ENCODE measurements at regions not wholly inside any gene's neighbourhood (a gene's known extent, or its start where the extent isn't known, plus 50 kb on each side); places are given as distances from the start of the nearest gene placed in this dataset.
"Not testable (repeated sequence)": the region's sequence is repeated elsewhere in the genome, so short reads cannot be mapped to it uniquely, and the experiment has no call there.

- DNase-seq (no peak), ATAC-seq (no peak)
- H3K4me3 Mint-ChIP-seq = no peak overlapping the region
- no peaks in the 10 kb centered on the region for H3K36me3 Mint-ChIP-seq (ENCODE audit: insufficient read depth)
- H3K27me3 Mint-ChIP-seq (ENCODE audit: low read depth) = peaks cover 11% of the 10 kb centered on the region
- H3K4me1 Mint-ChIP-seq (ENCODE audit: low read depth) = no peaks in the 10 kb centered on the region
- H3K9me3 Mint-ChIP-seq = no peaks in the 10 kb centered on the region
Observed at GRCh38 chr6:145075425-145075824, 659.9 kb downstream of the EPM2A start.

DNA sequence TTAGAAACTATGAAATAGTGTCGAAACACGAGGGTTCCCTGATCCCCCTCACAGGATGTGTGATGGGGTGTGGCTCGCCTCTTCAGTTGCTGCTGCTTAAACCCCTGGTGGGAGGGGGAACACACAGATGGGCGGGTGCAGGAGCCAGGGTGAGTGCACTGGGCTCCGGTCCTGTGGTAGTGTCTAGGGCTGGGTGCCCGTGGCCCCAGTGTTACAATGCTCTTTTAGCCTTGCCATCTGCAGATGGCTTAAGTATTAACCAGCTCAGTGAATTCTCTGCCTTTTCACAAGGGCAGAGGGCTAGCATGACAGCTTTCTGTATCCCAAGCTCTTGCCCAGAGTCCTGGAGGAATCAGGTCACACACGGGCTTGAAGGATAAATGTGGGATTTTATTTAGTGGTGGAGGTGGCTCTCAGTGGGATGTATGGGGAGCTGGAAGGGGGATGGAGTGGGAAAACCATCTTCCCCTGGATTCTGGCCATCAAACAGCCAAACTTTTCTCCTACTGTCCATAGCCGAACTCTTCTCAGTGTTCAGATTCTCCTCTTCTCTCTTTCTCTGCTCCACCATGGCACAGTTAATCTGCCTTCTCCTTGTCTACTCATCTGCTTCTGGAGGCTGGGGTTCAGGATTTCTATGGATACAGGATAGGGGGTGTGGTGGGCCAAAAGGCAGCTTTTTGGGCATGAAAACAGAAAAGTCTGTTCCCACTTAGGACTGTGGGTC, 659.0 kb downstream of the EPM2A start:
- no peak for DNase-seq
- no peak for ATAC-seq
- Mint-ChIP-seq H3K36me3 (ENCODE audit: insufficient read depth) (no peaks in the 10 kb centered on the region), H3K4me1 (ENCODE audit: low read depth) (no peaks in the 10 kb centered on the region), H3K9me3 (no peaks in the 10 kb centered on the region), H3K27me3 (ENCODE audit: low read depth) (peaks cover 10% of the 10 kb centered on the region), H3K4me3 (no peak overlapping the region)

- DNase-seq (no peak), ATAC-seq (no peak)
- peaks cover 5% of the 10 kb centered on the region for H3K27me3 Mint-ChIP-seq (ENCODE audit: low read depth)
- no peak overlapping the region for H3K4me3 Mint-ChIP-seq
- H3K4me1 Mint-ChIP-seq (ENCODE audit: low read depth) = no peaks in the 10 kb centered on the region
- no peaks in the 10 kb centered on the region for H3K36me3 Mint-ChIP-seq (ENCODE audit: insufficient read depth)
- no peaks in the 10 kb centered on the region for H3K9me3 Mint-ChIP-seq
Observed at GRCh38 chr6:145077382-145077781, 657.9 kb downstream of the EPM2A start.

DNA sequence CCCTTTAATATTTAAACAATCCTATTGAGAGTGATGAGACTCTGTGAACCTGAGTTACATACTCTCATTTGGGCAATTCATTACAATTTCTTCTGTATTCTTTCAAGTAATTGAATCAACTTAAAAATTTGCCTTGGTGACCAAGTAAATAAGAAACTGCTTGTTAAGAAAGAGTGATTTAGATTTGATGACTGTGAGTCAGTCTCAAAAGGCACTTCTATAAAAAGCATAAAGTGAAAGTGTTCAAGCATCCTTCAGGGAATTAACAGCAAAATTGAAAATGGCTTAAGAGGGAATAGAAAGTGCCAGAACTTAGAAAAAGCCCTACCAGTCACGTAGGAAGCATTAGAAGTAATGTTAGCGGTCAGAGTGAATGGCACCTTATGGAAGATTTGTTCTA, 654.7 kb downstream of the EPM2A start:
- Mint-ChIP-seq H3K27me3 (ENCODE audit: low read depth) (peaks cover 5% of the 10 kb centered on the region), H3K9me3 (no peaks in the 10 kb centered on the region), H3K4me1 (ENCODE audit: low read depth) (no peaks in the 10 kb centered on the region), H3K36me3 (ENCODE audit: insufficient read depth) (no peaks in the 10 kb centered on the region), H3K4me3 (no peak overlapping the region)
- DNase-seq = no peak
- ATAC-seq = no peak

- H3K4me3 Mint-ChIP-seq = no peak overlapping the region
- H3K4me1 Mint-ChIP-seq (ENCODE audit: low read depth) = no peaks in the 10 kb centered on the region
- DNase-seq = no peak
- H3K36me3 Mint-ChIP-seq (ENCODE audit: insufficient read depth) = no peaks in the 10 kb centered on the region
- no peaks in the 10 kb centered on the region for H3K9me3 Mint-ChIP-seq
- ATAC-seq = no peak
- H3K27me3 Mint-ChIP-seq (ENCODE audit: low read depth) = peaks cover 2% of the 10 kb centered on the region
Observed at GRCh38 chr6:145081677-145082076, 653.6 kb downstream of the EPM2A start.

DNA sequence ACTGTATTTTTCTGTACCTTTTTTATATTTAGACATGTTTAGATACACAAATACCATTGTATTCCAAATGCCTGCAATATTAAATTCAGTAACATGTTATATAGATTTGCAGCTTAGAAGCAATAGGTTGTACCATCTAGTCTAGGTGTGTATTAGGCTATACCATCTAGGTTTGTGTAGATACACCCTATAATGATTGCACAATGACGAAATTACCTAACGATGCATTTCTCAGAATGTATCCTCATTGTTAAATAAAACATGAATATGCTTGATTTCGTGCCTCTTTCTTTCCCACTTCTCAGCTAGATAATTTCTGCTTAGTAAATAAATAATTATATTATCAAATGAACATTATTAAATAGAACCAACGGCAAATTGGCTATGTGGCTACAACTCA, 653.0 kb downstream of the EPM2A start:
- no peak overlapping the region for H3K4me3 Mint-ChIP-seq
- ATAC-seq (no peak), DNase-seq (no peak)
- no peaks in the 10 kb centered on the region for H3K9me3 Mint-ChIP-seq
- no peaks in the 10 kb centered on the region for H3K4me1 Mint-ChIP-seq (ENCODE audit: low read depth)
- H3K27me3 Mint-ChIP-seq (ENCODE audit: low read depth) = no peaks in the 10 kb centered on the region
- no peaks in the 10 kb centered on the region for H3K36me3 Mint-ChIP-seq (ENCODE audit: insufficient read depth)

DNA sequence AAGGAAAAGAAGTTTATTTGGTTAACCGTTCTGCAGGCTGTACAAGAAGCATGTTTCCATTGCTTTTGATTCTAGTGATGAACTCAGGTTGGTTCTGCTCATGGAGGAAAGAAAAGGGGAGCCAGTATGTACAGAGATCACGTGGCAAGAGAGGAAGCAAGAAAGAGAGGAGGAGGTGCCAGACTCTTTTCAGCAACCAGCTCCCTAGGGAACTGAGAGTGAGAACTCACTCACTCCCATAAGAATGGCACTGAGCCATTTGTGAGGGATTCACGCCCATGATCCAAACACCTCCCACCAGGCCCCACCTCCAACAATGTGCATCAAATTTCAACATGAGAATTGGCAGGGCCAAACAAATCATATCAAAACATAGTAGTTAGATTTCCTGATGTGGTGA, 649.1 kb downstream of the EPM2A start:
- ATAC-seq = no peak
- DNase-seq = no peak
- Mint-ChIP-seq H3K9me3 (no peaks in the 10 kb centered on the region), H3K27me3 (ENCODE audit: low read depth) (peaks cover 3% of the 10 kb centered on the region), H3K4me3 (no peak overlapping the region), H3K36me3 (ENCODE audit: insufficient read depth) (no peaks in the 10 kb centered on the region), H3K4me1 (ENCODE audit: low read depth) (no peaks in the 10 kb centered on the region)

GRCh38 chr6:145087034-145087433, 648.3 kb downstream of the EPM2A start:
- peak in 1 of 2 donors; percentile 18 for ATAC-seq
- no peaks in the 10 kb centered on the region for H3K36me3 Mint-ChIP-seq (ENCODE audit: insufficient read depth)
- H3K4me1 Mint-ChIP-seq (ENCODE audit: low read depth) = no peaks in the 10 kb centered on the region
- H3K9me3 Mint-ChIP-seq = no peaks in the 10 kb centered on the region
- H3K27me3 Mint-ChIP-seq (ENCODE audit: low read depth) = peaks cover 3% of the 10 kb centered on the region
- no peak for DNase-seq
- H3K4me3 Mint-ChIP-seq = no peak overlapping the region

DNA sequence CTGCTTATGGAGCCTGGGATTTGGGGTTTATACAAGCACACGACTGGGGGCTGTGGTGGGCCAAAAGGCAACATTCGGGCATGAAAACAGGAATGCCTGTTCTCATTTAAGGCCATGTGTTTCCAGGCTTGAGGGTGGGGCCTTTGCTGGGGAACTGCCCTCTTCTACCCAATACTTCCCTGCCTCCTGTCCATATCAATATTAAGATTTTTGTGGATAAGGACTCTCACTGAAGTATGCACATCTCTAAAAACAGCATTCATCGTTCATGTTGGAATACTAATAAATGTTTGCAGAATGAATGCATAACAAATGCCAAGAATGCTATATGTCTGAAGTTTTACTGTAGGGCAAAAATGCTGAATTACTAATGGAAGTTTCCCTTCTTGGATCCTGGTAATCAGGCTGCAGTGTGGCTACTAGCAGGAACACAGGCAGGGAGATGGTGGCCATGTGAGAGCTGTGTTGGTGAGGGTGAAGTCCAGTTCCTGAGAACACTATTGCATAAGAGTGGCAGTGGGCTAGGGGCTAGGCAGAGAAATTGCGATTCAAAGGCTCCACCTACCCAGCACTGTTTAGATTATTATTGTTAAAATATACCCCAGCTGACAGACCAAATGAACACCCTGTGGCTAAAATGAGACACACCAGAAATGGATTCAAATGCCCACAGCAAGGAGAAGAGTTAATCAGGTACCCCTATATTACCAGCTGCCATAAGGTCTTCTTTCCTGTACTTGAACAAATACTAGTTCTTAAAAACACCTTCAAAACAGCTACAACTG, 644.3 kb downstream of the EPM2A start:
- Mint-ChIP-seq H3K36me3 (ENCODE audit: insufficient read depth) (no peaks in the 10 kb centered on the region), H3K27me3 (ENCODE audit: low read depth) (peaks cover 3% of the 10 kb centered on the region), H3K4me3 (no peak overlapping the region), H3K9me3 (no peaks in the 10 kb centered on the region), H3K4me1 (ENCODE audit: low read depth) (no peaks in the 10 kb centered on the region)
- ATAC-seq (no peak), DNase-seq (no peak)

- DNase-seq (no peak), ATAC-seq (no peak)
- Mint-ChIP-seq H3K36me3 (ENCODE audit: insufficient read depth) (no peaks in the 10 kb centered on the region), H3K27me3 (ENCODE audit: low read depth) (peaks cover 3% of the 10 kb centered on the region), H3K4me1 (ENCODE audit: low read depth) (no peaks in the 10 kb centered on the region), H3K9me3 (peaks cover 1% of the 10 kb centered on the region), H3K4me3 (no peak overlapping the region)
Observed at GRCh38 chr6:145091586-145092142, 643.7 kb downstream of the EPM2A start.

DNA sequence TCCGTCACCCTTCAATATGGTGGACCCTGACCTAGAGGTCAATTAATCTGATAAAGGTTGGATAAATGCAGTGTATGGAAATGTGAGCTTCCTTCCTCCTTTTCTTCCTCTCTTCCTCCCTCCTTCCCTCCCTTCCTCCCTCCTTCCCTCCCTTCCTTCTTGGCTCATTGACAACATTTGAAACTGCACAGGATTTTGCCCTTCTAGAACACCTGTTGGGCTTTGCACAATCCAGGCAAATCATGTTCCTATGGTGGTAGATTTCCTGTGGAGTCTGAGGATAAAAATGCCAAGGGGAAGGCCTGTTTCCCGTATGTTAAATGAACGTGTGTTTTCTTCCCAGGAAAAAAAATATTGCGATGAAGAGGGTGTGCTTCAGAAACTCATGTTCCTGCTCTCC, 642.8 kb downstream of the EPM2A start:
- H3K4me3 Mint-ChIP-seq = no peak overlapping the region
- DNase-seq (no peak), ATAC-seq (no peak)
- no peaks in the 10 kb centered on the region for H3K36me3 Mint-ChIP-seq (ENCODE audit: insufficient read depth)
- H3K9me3 Mint-ChIP-seq = peaks cover 7% of the 10 kb centered on the region
- H3K4me1 Mint-ChIP-seq (ENCODE audit: low read depth) = no peaks in the 10 kb centered on the region
- peaks cover 3% of the 10 kb centered on the region for H3K27me3 Mint-ChIP-seq (ENCODE audit: low read depth)

GRCh38 chr6:145093226-145093625, 642.1 kb downstream of the EPM2A start:
- Mint-ChIP-seq H3K36me3 (ENCODE audit: insufficient read depth) (no peaks in the 10 kb centered on the region), H3K27me3 (ENCODE audit: low read depth) (peaks cover 3% of the 10 kb centered on the region), H3K9me3 (peaks cover 14% of the 10 kb centered on the region), H3K4me3 (no peak overlapping the region), H3K4me1 (ENCODE audit: low read depth) (no peaks in the 10 kb centered on the region)
- no peak for ATAC-seq
- DNase-seq = no peak

DNA sequence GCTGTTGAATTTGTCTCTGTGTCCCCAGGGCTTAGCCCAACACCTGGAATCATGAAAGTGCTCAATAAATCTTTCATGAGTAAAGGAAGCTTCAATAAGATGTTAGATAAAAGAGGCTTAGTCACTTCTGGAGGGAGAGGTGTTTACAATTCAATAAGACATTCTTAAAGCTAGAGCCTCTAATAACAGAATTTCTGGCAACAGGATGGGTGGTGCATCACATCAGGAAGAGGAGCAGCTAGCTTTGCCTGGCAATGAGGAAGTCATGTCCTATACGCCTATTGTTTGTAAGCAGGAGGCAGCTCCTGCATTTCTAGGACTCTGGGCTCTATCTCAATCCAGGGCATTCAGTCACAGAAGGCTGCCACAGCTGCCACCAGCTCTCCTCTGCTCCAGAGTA, 638.5 kb downstream of the EPM2A start:
- H3K9me3 Mint-ChIP-seq = peaks cover 20% of the 10 kb centered on the region
- no peak overlapping the region for H3K4me3 Mint-ChIP-seq
- H3K27me3 Mint-ChIP-seq (ENCODE audit: low read depth) = no peaks in the 10 kb centered on the region
- no peaks in the 10 kb centered on the region for H3K36me3 Mint-ChIP-seq (ENCODE audit: insufficient read depth)
- no peak for DNase-seq
- ATAC-seq = no peak
- no peaks in the 10 kb centered on the region for H3K4me1 Mint-ChIP-seq (ENCODE audit: low read depth)

- not testable (repeated sequence) for H3K4me1 Mint-ChIP-seq (ENCODE audit: low read depth); H3K36me3 Mint-ChIP-seq (ENCODE audit: insufficient read depth); H3K4me3 Mint-ChIP-seq
Observed at GRCh38 chr6:145098127-145098526, 637.2 kb downstream of the EPM2A start.

DNA sequence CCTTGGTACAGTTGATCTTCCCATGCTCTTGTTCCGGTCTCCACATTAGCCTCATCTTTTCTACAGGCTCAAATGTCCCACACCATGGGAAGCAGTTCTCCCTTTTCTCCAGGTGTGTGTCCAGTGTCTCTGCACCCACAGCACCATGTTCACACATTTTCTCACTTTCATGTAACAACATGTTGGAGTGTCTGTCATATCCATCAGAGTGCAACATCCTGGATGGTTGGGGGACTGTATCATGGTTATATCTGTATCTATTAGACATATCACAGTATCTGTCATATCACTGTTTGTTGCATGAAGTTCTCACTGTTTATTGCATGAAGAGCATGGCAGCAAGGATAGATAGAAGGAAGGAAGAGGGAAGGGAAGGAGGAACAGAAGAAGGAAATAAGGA, 635.6 kb downstream of the EPM2A start:
- ATAC-seq (no peak), DNase-seq (no peak)
- no peaks in the 10 kb centered on the region for H3K36me3 Mint-ChIP-seq (ENCODE audit: insufficient read depth)
- H3K4me3 Mint-ChIP-seq = no peak overlapping the region
- no peaks in the 10 kb centered on the region for H3K27me3 Mint-ChIP-seq (ENCODE audit: low read depth)
- peaks cover 20% of the 10 kb centered on the region for H3K9me3 Mint-ChIP-seq
- no peaks in the 10 kb centered on the region for H3K4me1 Mint-ChIP-seq (ENCODE audit: low read depth)

More at GRCh38 chr6:145098127-145098526, 637.2 kb downstream of the EPM2A start:
- peaks cover 20% of the 10 kb centered on the region for H3K9me3 Mint-ChIP-seq
- ATAC-seq; H3K27me3 Mint-ChIP-seq (ENCODE audit: low read depth); DNase-seq: not testable (repeated sequence)

Measured in activated T-cell treated with anti-CD3 and anti-CD28 coated beads, Interleukin-2, amount 50 U/mL, for 4 hours (primary cell).